ENCODE measurements at regions not wholly inside any gene's neighbourhood (a gene's known extent, or its start where the extent isn't known, plus 50 kb on each side); places are given as distances from the start of the nearest gene placed in this dataset.

GRCh38 chr1:79150576-79150975, 144.0 kb upstream of the ADGRL4 start:
- TF ChIP-seq CTCF (IDR thresholded peaks at IDR 0.05) = no peak
- TF ChIP-seq POLR2AphosphoS5 (IDR thresholded peaks at IDR 0.05) = no peak
- no peak for TF ChIP-seq POLR2A (IDR thresholded peaks at IDR 0.05)

All from breast epithelium (tissue), 3 donors.